Right atrium auricular region (tissue), 2 donors: ENCODE measurements at regions not wholly inside any gene's neighbourhood (a gene's known extent, or its start where the extent isn't known, plus 50 kb on each side); places are given as distances from the start of the nearest gene placed in this dataset.

Experiments
- DNase-seq: peaks from one replicate; pipeline ENCODE4 v3.0.0-alpha.2; 2019; ENCODE audit warnings: low spot score
- H3K27ac ChIP-seq, 2 donors: fragments of 200-600 bp; sonication (generic); 1 replicate in 1 of 2; 2 replicates in 1 of 2; pipeline ENCODE4 v1.5.1; 2016 to 2019
- H3K27me3 ChIP-seq, 2 donors: fragments of 200-600 bp; sonication (generic); one replicate each; pipeline versions ENCODE4 v1.5.1 to v1.6.0; 2017 to 2019
- H3K36me3 ChIP-seq: fragments of 200-600 bp; sonication (generic); one replicate; pipeline ENCODE4 v1.5.1; 2016
- H3K4me1 ChIP-seq, 2 donors: fragments of 200-600 bp; sonication (generic); one replicate each; pipeline versions ENCODE4 v1.5.1 to v1.6.0; 2017 to 2019
- H3K4me3 ChIP-seq, 2 donors: fragments of 200-600 bp; sonication (generic); 1 replicate in 1 of 2; 2 replicates in 1 of 2; pipeline ENCODE4 v1.5.1; 2017 to 2019; ENCODE audit warnings: mild to moderate bottlenecking in 1 of 2, moderate library complexity in 1 of 2
- H3K9me3 ChIP-seq, 2 donors: fragments of 200-600 bp; sonication (generic); one replicate each; pipeline ENCODE4 v1.5.1; 2019
- CTCF ChIP-seq, 2 donors: fragments of 200-600 bp; sonication (generic); IDR thresholded peaks; one replicate each; pipeline ENCODE4 v1.5.1; 2019; ENCODE audit warnings: antibody characterized with exemption in 2 of 2

- no peak for TF ChIP-seq CTCF (IDR thresholded peaks at IDR 0.05)
- H3K4me3 ChIP-seq, result no peak overlapping the region
- no peak for DNase-seq
- no peak overlapping the region for H3K27ac ChIP-seq
- no peaks in the 10 kb centered on the region for H3K27me3 ChIP-seq
- H3K36me3 ChIP-seq, result no peaks in the 10 kb centered on the region
- no peaks in the 10 kb centered on the region for H3K9me3 ChIP-seq
- no peaks in the 10 kb centered on the region for H3K4me1 ChIP-seq
These were observed 224.8 kb upstream of the RAG2 start for GRCh38 chr11:36822829-36823228.

GRCh38 chr11:36818410-36818809, 220.4 kb upstream of the RAG2 start:
- no peak overlapping the region for H3K4me3 ChIP-seq
- no peak overlapping the region for H3K27ac ChIP-seq
- H3K27me3 ChIP-seq, result no peaks in the 10 kb centered on the region
- no peak for DNase-seq
- no peaks in the 10 kb centered on the region for H3K36me3 ChIP-seq
- no peaks in the 10 kb centered on the region for H3K9me3 ChIP-seq
- TF ChIP-seq CTCF (IDR thresholded peaks at IDR 0.05), result no peak
- no peaks in the 10 kb centered on the region for H3K4me1 ChIP-seq

- Histone ChIP-seq H3K4me1 (no peaks in the 10 kb centered on the region), H3K27me3 (no peaks in the 10 kb centered on the region), H3K27ac (no peak overlapping the region), H3K36me3 (no peaks in the 10 kb centered on the region), H3K9me3 (no peaks in the 10 kb centered on the region), H3K4me3 (no peak overlapping the region)
- DNase-seq, result no peak
- TF ChIP-seq CTCF (IDR thresholded peaks at IDR 0.05), result no peak
These were observed 219.4 kb upstream of the RAG2 start for GRCh38 chr11:36817336-36817965.

- H3K9me3 ChIP-seq, result no peaks in the 10 kb centered on the region
- no peaks in the 10 kb centered on the region for H3K4me1 ChIP-seq
- no peaks in the 10 kb centered on the region for H3K36me3 ChIP-seq
- DNase-seq, result no peak
- TF ChIP-seq CTCF (IDR thresholded peaks at IDR 0.05), result no peak
- H3K4me3 ChIP-seq, result no peak overlapping the region
- no peaks in the 10 kb centered on the region for H3K27me3 ChIP-seq
- H3K27ac ChIP-seq, result no peak overlapping the region
These were observed 211.3 kb upstream of the RAG2 start for GRCh38 chr11:36809303-36809702.

- no peak overlapping the region for H3K27ac ChIP-seq
- no peak for TF ChIP-seq CTCF (IDR thresholded peaks at IDR 0.05)
- no peak for DNase-seq
- no peaks in the 10 kb centered on the region for H3K27me3 ChIP-seq
- no peaks in the 10 kb centered on the region for H3K9me3 ChIP-seq
- H3K4me1 ChIP-seq, result no peaks in the 10 kb centered on the region
- no peaks in the 10 kb centered on the region for H3K36me3 ChIP-seq
- no peak overlapping the region for H3K4me3 ChIP-seq
These were observed 209.8 kb upstream of the RAG2 start for GRCh38 chr11:36807871-36808270.

- H3K9me3 ChIP-seq, result no peaks in the 10 kb centered on the region
- no peak for DNase-seq
- H3K36me3 ChIP-seq, result no peaks in the 10 kb centered on the region
- TF ChIP-seq CTCF (IDR thresholded peaks at IDR 0.05), result no peak
- H3K27ac ChIP-seq, result no peak overlapping the region
- no peak overlapping the region for H3K4me3 ChIP-seq
- no peaks in the 10 kb centered on the region for H3K4me1 ChIP-seq
- H3K27me3 ChIP-seq, result no peaks in the 10 kb centered on the region
These were observed 205.0 kb upstream of the RAG2 start for GRCh38 chr11:36803084-36803483.
